ENCODE measurements at regions not wholly inside any gene's neighbourhood (a gene's known extent, or its start where the extent isn't known, plus 50 kb on each side); places are given as distances from the start of the nearest gene placed in this dataset.
"Not testable (repeated sequence)": the region's sequence is repeated elsewhere in the genome, so short reads cannot be mapped to it uniquely, and the experiment has no call there.

GRCh38 chr20:40911152-40911551 lies 117.5 kb upstream of the TOP1 start:
- TF ChIP-seq SP1 (IDR thresholded peaks at IDR 0.05); SP1 (CRISPR knock-in tag; IDR thresholded peaks at IDR 0.05); ZNF512 (CRISPR knock-in tag; IDR thresholded peaks at IDR 0.05); KLF6 (CRISPR knock-in tag; IDR thresholded peaks at IDR 0.05); ZNF552 (CRISPR knock-in tag; IDR thresholded peaks at IDR 0.05; ENCODE audit: borderline replicate concordance); CTCF (CRISPR knock-in tag; IDR thresholded peaks at IDR 0.05); MTA3 (CRISPR knock-in tag; IDR thresholded peaks at IDR 0.05); MED1 (CRISPR knock-in tag; IDR thresholded peaks at IDR 0.05); TP53 (CRISPR knock-in tag; conservative IDR thresholded peaks at IDR 0.05); ZNF350 (CRISPR knock-in tag; IDR thresholded peaks at IDR 0.05; ENCODE audit: borderline replicate concordance, low read depth); UBTF (CRISPR knock-in tag; IDR thresholded peaks at IDR 0.05); REST (IDR thresholded peaks at IDR 0.05; ENCODE audit: borderline replicate concordance in 1 of 2, low read depth in 1 of 2, low read length in 2 of 2); KIAA2018 (CRISPR knock-in tag; IDR thresholded peaks at IDR 0.05; ENCODE audit: borderline replicate concordance); RAD21 (CRISPR knock-in tag; IDR thresholded peaks at IDR 0.05); ZNF713 (CRISPR knock-in tag; IDR thresholded peaks at IDR 0.05): not testable (repeated sequence)
